ENCODE measurements at regions not wholly inside any gene's neighbourhood (a gene's known extent, or its start where the extent isn't known, plus 50 kb on each side); places are given as distances from the start of the nearest gene placed in this dataset.
"Not testable (repeated sequence)": the region's sequence is repeated elsewhere in the genome, so short reads cannot be mapped to it uniquely, and the experiment has no call there.

- TF ChIP-seq CTCF, POLR2A, POLR2AphosphoS5, EP300 (IDR thresholded peaks at IDR 0.05): not testable (repeated sequence)
Measured at GRCh38 chr14:37712476-37712860, 117.0 kb downstream of the TTC6 start.
